GM12865 (cell line): ENCODE measurements at regions not wholly inside any gene's neighbourhood (a gene's known extent, or its start where the extent isn't known, plus 50 kb on each side); places are given as distances from the start of the nearest gene placed in this dataset.

Experiments
- DNase-seq: peaks from one replicate; pipeline ENCODE4 v3.0.0; 2010; ENCODE audit warnings: low read depth
- H3K4me3 ChIP-seq: 2 replicates; pipeline ENCODE4 v1.5.1; 2011; ENCODE audit warnings: mild to moderate bottlenecking, low read depth, low read length, control low read depth
- CTCF ChIP-seq: IDR thresholded peaks from 2 replicates; pipeline ENCODE4 v1.5.1; 2011; ENCODE audit warnings: low read length, control low read depth, low read depth, inconsistent platforms; ENCODE audit not compliant: insufficient read depth; ENCODE audit errors: missing control alignments

- no peak for TF ChIP-seq CTCF
- no peak for DNase-seq
- no peak overlapping the region for H3K4me3 ChIP-seq
These were observed 511.2 kb upstream of the KLF6 start for GRCh38 chr10:4296161-4296560.

GRCh38 chr10:4294996-4295792, 510.2 kb upstream of the KLF6 start:
- no peak overlapping the region for H3K4me3 ChIP-seq
- no peak for DNase-seq
- no peak for TF ChIP-seq CTCF

- DNase-seq, result no peak
- no peak overlapping the region for H3K4me3 ChIP-seq
- TF ChIP-seq CTCF, result no peak
These were observed 509.3 kb upstream of the KLF6 start for GRCh38 chr10:4294271-4294670.

DNA sequence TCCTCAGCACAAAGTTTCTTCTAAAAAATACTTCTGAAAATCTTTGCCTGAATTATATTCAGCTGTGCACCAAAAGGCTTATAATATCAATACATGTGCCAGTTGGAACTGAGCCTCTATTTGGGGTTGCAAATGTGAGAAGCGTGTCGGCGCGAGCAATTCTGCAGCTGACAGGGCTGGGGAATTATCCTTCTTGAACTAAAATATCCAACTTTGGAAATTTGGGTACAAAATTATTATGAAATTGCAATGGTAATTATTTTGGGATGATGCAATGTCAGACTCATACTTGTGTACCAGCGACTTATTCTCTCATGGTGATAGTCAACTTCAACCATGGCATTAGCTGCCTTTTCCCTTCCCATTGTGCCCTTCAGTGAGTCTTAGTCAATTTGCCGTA, 507.0 kb upstream of the KLF6 start:
- no peak for TF ChIP-seq CTCF
- H3K4me3 ChIP-seq, result no peak overlapping the region
- DNase-seq, result no peak

DNA sequence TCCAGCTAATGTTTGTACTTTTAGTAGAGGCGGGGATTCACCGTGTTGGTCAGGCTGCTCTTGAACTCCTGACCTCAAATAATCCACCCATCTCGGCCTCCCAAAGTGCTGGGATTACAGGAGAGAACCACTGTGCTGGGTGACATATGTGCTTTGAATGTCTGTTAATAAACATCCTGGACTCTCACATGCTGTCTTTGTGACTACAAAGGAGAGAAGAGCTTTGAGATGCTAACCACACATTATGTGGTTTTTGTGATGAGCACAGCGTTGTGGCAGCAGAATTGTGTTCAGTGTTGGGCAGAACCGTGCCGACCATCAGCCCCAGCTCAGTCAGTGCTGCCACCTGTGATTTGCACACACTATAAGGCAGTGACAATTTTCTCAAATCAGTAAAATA, 500.1 kb upstream of the KLF6 start:
- H3K4me3 ChIP-seq, result no peak overlapping the region
- no peak for TF ChIP-seq CTCF
- no peak for DNase-seq

- H3K4me3 ChIP-seq, result no peak overlapping the region
- DNase-seq, result no peak
- no peak for TF ChIP-seq CTCF
These were observed 499.0 kb upstream of the KLF6 start for GRCh38 chr10:4283846-4284610.
